Endothelial cell of umbilical vein (primary cell): ENCODE measurements at regions not wholly inside any gene's neighbourhood (a gene's known extent, or its start where the extent isn't known, plus 50 kb on each side); places are given as distances from the start of the nearest gene placed in this dataset.

Experiments used
- BruUV-seq: library from RNA; stranded (reverse); fragments of 400-500 nt; replicated peaks from 2 replicates; lab custom pipeline; 2021; lab: Mats Ljungman, UMichigan
- CTCF ChIA-PET: fragments of 300-600, 350-600 bp; sonication (Branson Sonifier 250); formaldehyde crosslinking; loops from one replicate; lab custom pipeline; 2021; ENCODE audit warnings: antibody characterized with exemption, inconsistent platforms; lab: Charles Lee
- POLR2A ChIA-PET: fragments of 300-600, 350-600 bp; sonication (Branson Sonifier 250); formaldehyde crosslinking; loops from one replicate; lab custom pipeline; 2021; ENCODE audit warnings: antibody characterized with exemption, inconsistent platforms; lab: Charles Lee
- DNase-seq: peaks from one replicate; pipeline ENCODE4 v3.0.0-alpha.2; 2011; ENCODE audit warnings: low read depth, low spot score
- FAIRE-seq: peaks from 2 replicates; lab custom pipeline; 2011; peaks lifted over from hg19 to GRCh38; lab: Jason Lieb, UNC
- H2AFZ ChIP-seq: 2 replicates; pipeline ENCODE4 v1.6.0; 2012; ENCODE audit warnings: low read depth, low read length, control low read depth, inconsistent platforms
- H3K27ac ChIP-seq: 2 replicates; pipeline ENCODE4 v1.5.1; 2011; ENCODE audit warnings: low read depth, mild to moderate bottlenecking, control low read depth, low read length, moderate library complexity; ENCODE audit not compliant: insufficient read depth
- H3K27me3 ChIP-seq, 2 experiments: 2 replicates each; pipeline versions ENCODE4 v1.6.0 to v1.6.1; 2011; ENCODE audit warnings: low read length in 2 of 2, mixed read lengths in 1 of 2; ENCODE audit not compliant: control insufficient read depth in 2 of 2, insufficient read depth in 2 of 2
- H3K36me3 ChIP-seq, 2 experiments: 2 replicates in 1 of 2; 3 replicates in 1 of 2; pipeline ENCODE4 v1.5.1; 2011; ENCODE audit warnings: low read length in 2 of 2, mild to moderate bottlenecking in 1 of 2, moderate library complexity in 1 of 2; ENCODE audit not compliant: control insufficient read depth in 2 of 2, insufficient read depth in 2 of 2; ENCODE audit errors: extremely low read depth in 1 of 2
- H3K4me1 ChIP-seq: 3 replicates; pipeline ENCODE4 v1.5.1; 2011; ENCODE audit warnings: mild to moderate bottlenecking, low read length; ENCODE audit not compliant: control insufficient read depth, insufficient read depth; ENCODE audit errors: extremely low read depth
- H3K4me2 ChIP-seq: 2 replicates; pipeline ENCODE4 v1.6.1; 2011; ENCODE audit warnings: low read length, control low read depth, mixed read lengths; ENCODE audit not compliant: insufficient read depth
- H3K4me3 ChIP-seq, 3 experiments: fragments of 200-600 bp in 1 of 3; sonication (generic), shearing (Covaris generic) in 1 of 3; replicated peaks in 1 of 3; 2 replicates each; pipeline ENCODE4 v1.5.1; 2011 to 2016; ENCODE audit warnings: control low read depth in 3 of 3, low read length in 3 of 3, mild to moderate bottlenecking in 2 of 3, inconsistent platforms in 1 of 3, low read depth in 1 of 3, moderate library complexity in 1 of 3; ENCODE audit not compliant: insufficient read depth in 1 of 3
- H3K79me2 ChIP-seq: 2 replicates; pipeline ENCODE4 v1.6.0; 2012; ENCODE audit warnings: low read length, inconsistent platforms; ENCODE audit not compliant: control insufficient read depth, insufficient read depth
- H3K9ac ChIP-seq: replicated peaks from 2 replicates; pipeline ENCODE3; 2011; ENCODE audit warnings: low read length, control low read depth; ENCODE audit not compliant: insufficient read depth; ENCODE audit errors: extremely low read depth
- H3K9me1 ChIP-seq: replicated peaks from 3 replicates; pipeline ENCODE4 v1.6.0; 2011; ENCODE audit warnings: mild to moderate bottlenecking, low read length; ENCODE audit not compliant: control insufficient read depth, insufficient read depth; ENCODE audit errors: extremely low read depth
- H3K9me3 ChIP-seq: replicated peaks from 2 replicates; pipeline ENCODE4 v1.5.1; 2012; ENCODE audit warnings: low read length, inconsistent platforms; ENCODE audit not compliant: control insufficient read depth, insufficient read depth
- H4K20me1 ChIP-seq: replicated peaks from 2 replicates; pipeline ENCODE3; 2011; ENCODE audit warnings: mild to moderate bottlenecking, low read length; ENCODE audit not compliant: control insufficient read depth, insufficient read depth; ENCODE audit errors: extremely low read depth
- CTCF ChIP-seq, 2 donors: IDR thresholded peaks; 1 replicate in 1 of 2; 2 replicates in 1 of 2; pipeline ENCODE4 v1.5.1; 2011; ENCODE audit warnings: low read length in 2 of 2, mild to moderate bottlenecking in 2 of 2, moderate library complexity in 2 of 2, control low read depth in 1 of 2, inconsistent platforms in 1 of 2, low read depth in 1 of 2; ENCODE audit not compliant: insufficient read depth in 1 of 2; ENCODE audit errors: extremely low read depth in 1 of 2
- EZH2 ChIP-seq: IDR thresholded peaks from 2 replicates; pipeline ENCODE4 v1.6.1; 2012; ENCODE audit warnings: borderline replicate concordance, low read depth, mild to moderate bottlenecking, moderate library complexity, low read length, inconsistent platforms; ENCODE audit not compliant: severe bottlenecking
- FOS ChIP-seq: IDR thresholded peaks from 2 replicates; pipeline ENCODE4 v1.6.1; 2011; ENCODE audit warnings: mild to moderate bottlenecking, low read length, moderate library complexity, borderline replicate concordance; ENCODE audit not compliant: insufficient read depth
- GATA2 ChIP-seq: IDR thresholded peaks from 2 replicates; pipeline ENCODE4 v1.7.0; 2011; ENCODE audit warnings: low read depth, mild to moderate bottlenecking, moderate library complexity, mixed read lengths, low read length; ENCODE audit not compliant: insufficient read length, insufficient read depth
- JUN ChIP-seq: IDR thresholded peaks from 2 replicates; pipeline ENCODE4 v1.6.1; 2011; ENCODE audit warnings: borderline replicate concordance, low read depth; ENCODE audit not compliant: insufficient read length, insufficient read depth
- MAX ChIP-seq: IDR thresholded peaks from 2 replicates; pipeline ENCODE4 v1.6.1; 2011; ENCODE audit not compliant: insufficient read depth, insufficient read length
- MYC ChIP-seq: IDR thresholded peaks from one replicate; pipeline ENCODE4 v1.6.1; 2011; ENCODE audit warnings: mild to moderate bottlenecking, low read depth, low read length
- POLR2A ChIP-seq: IDR thresholded peaks from 2 replicates; pipeline ENCODE4 v1.6.1; 2012; ENCODE audit warnings: low read depth, mild to moderate bottlenecking, control low read depth, low read length
- POLR2AphosphoS5 ChIP-seq: IDR thresholded peaks from 2 replicates; pipeline ENCODE4 v1.6.1; 2012; ENCODE audit warnings: low read depth, mild to moderate bottlenecking, control low read depth, low read length, moderate library complexity; ENCODE audit not compliant: insufficient read depth
- dilution Hi-C: fragments of 300-500 bp; cut with MboI; formaldehyde crosslinking; loops from one replicate; pipeline ENCODE4 v1.15.0; 2019; ENCODE audit warnings: low sequenced_read_pairs; ENCODE audit not compliant: extremely low pct_ligation_motif_present
- intact Hi-C: fragments of 100-400 bp; cut with micrococcal nuclease; formaldehyde crosslinking; loops from one replicate; pipeline ENCODE4 v1.10.0; 2022

DNA sequence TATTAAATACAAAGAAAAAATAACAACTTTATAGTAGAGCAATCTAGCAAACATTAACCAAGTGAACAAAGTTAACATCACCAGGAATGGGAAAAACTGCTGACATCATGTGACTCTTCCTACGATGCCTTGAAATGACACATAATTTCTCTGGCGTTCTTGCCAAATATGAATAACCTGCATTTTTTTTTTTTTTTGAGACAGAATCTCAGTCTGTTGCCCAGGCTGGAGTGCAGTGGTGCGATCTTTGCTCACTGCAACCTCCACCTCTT is 126.5 kb upstream of the VKORC1L1 start:
- intact Hi-C loops (loop anchor here (10.0 kb wide), 1 partner anchor 238 kb away; the partner anchor contains the start of gene GUSB), dilution Hi-C loops (no loop called here)
- Histone ChIP-seq H3K4me2 (no peak overlapping the region), H3K4me3 (no peak overlapping the region), H3K9me3 (no peaks in the 10 kb centered on the region), H2AFZ (no peak overlapping the region), H3K4me1 (peaks cover 15% of the 10 kb centered on the region), H3K9me1 (no peaks in the 10 kb centered on the region), H3K79me2 (peaks cover 7% of the 10 kb centered on the region), H4K20me1 (no peaks in the 10 kb centered on the region), H3K27ac (peak overlapping the region; percentile 90), H3K27me3 (no peaks in the 10 kb centered on the region), H3K9ac (peak overlapping the region; percentile 50), H3K36me3 (no peaks in the 10 kb centered on the region)
- DNase-seq = peak; percentile 66
- FAIRE-seq = no peak
- BruUV-seq = no TSS peak
- POLR2A ChIA-PET = no interaction called here
- TF ChIP-seq MYC (no peak), EZH2 (no peak), MAX (no peak), FOS (no peak), JUN (no peak), GATA2 (no peak), CTCF (IDR thresholded peaks at IDR 0.05; ENCODE audit: extremely low read depth in 1 of 2, insufficient read depth in 1 of 2, low read depth in 1 of 2, low read length in 2 of 2) (no peak), POLR2AphosphoS5 (no peak), POLR2A (no peak)
- CTCF ChIA-PET = interaction anchor here (0.7 kb wide), 1 partner anchor 24 kb away, joined by 3 read pairs; no protein-coding TSS in a partner anchor
